Endothelial cell of umbilical vein (primary cell): ENCODE measurements at regions not wholly inside any gene's neighbourhood (a gene's known extent, or its start where the extent isn't known, plus 50 kb on each side); places are given as distances from the start of the nearest gene placed in this dataset.

ENCODE experiments used
- BruUV-seq: library from RNA; stranded (reverse); fragments of 400-500 nt; replicated peaks from 2 replicates; lab custom pipeline; 2021; lab: Mats Ljungman, UMichigan
- CTCF ChIA-PET: fragments of 300-600, 350-600 bp; sonication (Branson Sonifier 250); formaldehyde crosslinking; loops from one replicate; lab custom pipeline; 2021; ENCODE audit warnings: antibody characterized with exemption, inconsistent platforms; lab: Charles Lee
- POLR2A ChIA-PET: fragments of 300-600, 350-600 bp; sonication (Branson Sonifier 250); formaldehyde crosslinking; loops from one replicate; lab custom pipeline; 2021; ENCODE audit warnings: antibody characterized with exemption, inconsistent platforms; lab: Charles Lee
- DNase-seq: peaks from one replicate; pipeline ENCODE4 v3.0.0-alpha.2; 2011; ENCODE audit warnings: low read depth, low spot score
- FAIRE-seq: peaks from 2 replicates; lab custom pipeline; 2011; peaks lifted over from hg19 to GRCh38; lab: Jason Lieb, UNC
- H2AFZ ChIP-seq: 2 replicates; pipeline ENCODE4 v1.6.0; 2012; ENCODE audit warnings: low read depth, low read length, control low read depth, inconsistent platforms
- H3K27ac ChIP-seq: 2 replicates; pipeline ENCODE4 v1.5.1; 2011; ENCODE audit warnings: low read depth, mild to moderate bottlenecking, control low read depth, low read length, moderate library complexity; ENCODE audit not compliant: insufficient read depth
- H3K27me3 ChIP-seq, 2 experiments: 2 replicates each; pipeline versions ENCODE4 v1.6.0 to v1.6.1; 2011; ENCODE audit warnings: low read length in 2 of 2, mixed read lengths in 1 of 2; ENCODE audit not compliant: control insufficient read depth in 2 of 2, insufficient read depth in 2 of 2
- H3K36me3 ChIP-seq, 2 experiments: 2 replicates in 1 of 2; 3 replicates in 1 of 2; pipeline ENCODE4 v1.5.1; 2011; ENCODE audit warnings: low read length in 2 of 2, mild to moderate bottlenecking in 1 of 2, moderate library complexity in 1 of 2; ENCODE audit not compliant: control insufficient read depth in 2 of 2, insufficient read depth in 2 of 2; ENCODE audit errors: extremely low read depth in 1 of 2
- H3K4me1 ChIP-seq: 3 replicates; pipeline ENCODE4 v1.5.1; 2011; ENCODE audit warnings: mild to moderate bottlenecking, low read length; ENCODE audit not compliant: control insufficient read depth, insufficient read depth; ENCODE audit errors: extremely low read depth
- H3K4me2 ChIP-seq: 2 replicates; pipeline ENCODE4 v1.6.1; 2011; ENCODE audit warnings: low read length, control low read depth, mixed read lengths; ENCODE audit not compliant: insufficient read depth
- H3K4me3 ChIP-seq, 3 experiments: fragments of 200-600 bp in 1 of 3; sonication (generic), shearing (Covaris generic) in 1 of 3; replicated peaks in 1 of 3; 2 replicates each; pipeline ENCODE4 v1.5.1; 2011 to 2016; ENCODE audit warnings: control low read depth in 3 of 3, low read length in 3 of 3, mild to moderate bottlenecking in 2 of 3, inconsistent platforms in 1 of 3, low read depth in 1 of 3, moderate library complexity in 1 of 3; ENCODE audit not compliant: insufficient read depth in 1 of 3
- H3K79me2 ChIP-seq: 2 replicates; pipeline ENCODE4 v1.6.0; 2012; ENCODE audit warnings: low read length, inconsistent platforms; ENCODE audit not compliant: control insufficient read depth, insufficient read depth
- H3K9ac ChIP-seq: replicated peaks from 2 replicates; pipeline ENCODE3; 2011; ENCODE audit warnings: low read length, control low read depth; ENCODE audit not compliant: insufficient read depth; ENCODE audit errors: extremely low read depth
- H3K9me1 ChIP-seq: replicated peaks from 3 replicates; pipeline ENCODE4 v1.6.0; 2011; ENCODE audit warnings: mild to moderate bottlenecking, low read length; ENCODE audit not compliant: control insufficient read depth, insufficient read depth; ENCODE audit errors: extremely low read depth
- H3K9me3 ChIP-seq: replicated peaks from 2 replicates; pipeline ENCODE4 v1.5.1; 2012; ENCODE audit warnings: low read length, inconsistent platforms; ENCODE audit not compliant: control insufficient read depth, insufficient read depth
- H4K20me1 ChIP-seq: replicated peaks from 2 replicates; pipeline ENCODE3; 2011; ENCODE audit warnings: mild to moderate bottlenecking, low read length; ENCODE audit not compliant: control insufficient read depth, insufficient read depth; ENCODE audit errors: extremely low read depth
- CTCF ChIP-seq, 2 donors: IDR thresholded peaks; 1 replicate in 1 of 2; 2 replicates in 1 of 2; pipeline ENCODE4 v1.5.1; 2011; ENCODE audit warnings: low read length in 2 of 2, mild to moderate bottlenecking in 2 of 2, moderate library complexity in 2 of 2, control low read depth in 1 of 2, inconsistent platforms in 1 of 2, low read depth in 1 of 2; ENCODE audit not compliant: insufficient read depth in 1 of 2; ENCODE audit errors: extremely low read depth in 1 of 2
- EZH2 ChIP-seq: IDR thresholded peaks from 2 replicates; pipeline ENCODE4 v1.6.1; 2012; ENCODE audit warnings: borderline replicate concordance, low read depth, mild to moderate bottlenecking, moderate library complexity, low read length, inconsistent platforms; ENCODE audit not compliant: severe bottlenecking
- FOS ChIP-seq: IDR thresholded peaks from 2 replicates; pipeline ENCODE4 v1.6.1; 2011; ENCODE audit warnings: mild to moderate bottlenecking, low read length, moderate library complexity, borderline replicate concordance; ENCODE audit not compliant: insufficient read depth
- GATA2 ChIP-seq: IDR thresholded peaks from 2 replicates; pipeline ENCODE4 v1.7.0; 2011; ENCODE audit warnings: low read depth, mild to moderate bottlenecking, moderate library complexity, mixed read lengths, low read length; ENCODE audit not compliant: insufficient read length, insufficient read depth
- JUN ChIP-seq: IDR thresholded peaks from 2 replicates; pipeline ENCODE4 v1.6.1; 2011; ENCODE audit warnings: borderline replicate concordance, low read depth; ENCODE audit not compliant: insufficient read length, insufficient read depth
- MAX ChIP-seq: IDR thresholded peaks from 2 replicates; pipeline ENCODE4 v1.6.1; 2011; ENCODE audit not compliant: insufficient read depth, insufficient read length
- MYC ChIP-seq: IDR thresholded peaks from one replicate; pipeline ENCODE4 v1.6.1; 2011; ENCODE audit warnings: mild to moderate bottlenecking, low read depth, low read length
- POLR2A ChIP-seq: IDR thresholded peaks from 2 replicates; pipeline ENCODE4 v1.6.1; 2012; ENCODE audit warnings: low read depth, mild to moderate bottlenecking, control low read depth, low read length
- POLR2AphosphoS5 ChIP-seq: IDR thresholded peaks from 2 replicates; pipeline ENCODE4 v1.6.1; 2012; ENCODE audit warnings: low read depth, mild to moderate bottlenecking, control low read depth, low read length, moderate library complexity; ENCODE audit not compliant: insufficient read depth
- dilution Hi-C: fragments of 300-500 bp; cut with MboI; formaldehyde crosslinking; loops from one replicate; pipeline ENCODE4 v1.15.0; 2019; ENCODE audit warnings: low sequenced_read_pairs; ENCODE audit not compliant: extremely low pct_ligation_motif_present
- intact Hi-C: fragments of 100-400 bp; cut with micrococcal nuclease; formaldehyde crosslinking; loops from one replicate; pipeline ENCODE4 v1.10.0; 2022

GRCh38 chr10:85458324-85458723, 908.3 kb downstream of the GRID1 start:
- ChIA-PET CTCF (no interaction called here), POLR2A (no interaction called here)
- no peaks in the 10 kb centered on the region for H3K79me2 ChIP-seq
- no TSS peak for BruUV-seq
- H3K9ac ChIP-seq: no peak overlapping the region
- H3K9me3 ChIP-seq: peaks cover 7% of the 10 kb centered on the region
- intact Hi-C loops (no loop called here), dilution Hi-C loops (no loop called here)
- no peak overlapping the region for H3K27ac ChIP-seq
- H3K36me3 ChIP-seq: no peaks in the 10 kb centered on the region
- H3K4me2 ChIP-seq: no peak overlapping the region
- H4K20me1 ChIP-seq: no peaks in the 10 kb centered on the region
- no peak for FAIRE-seq
- TF ChIP-seq JUN (no peak), POLR2AphosphoS5 (no peak), MYC (no peak), GATA2 (no peak), EZH2 (no peak), POLR2A (no peak), MAX (no peak), CTCF (IDR thresholded peaks at IDR 0.05; ENCODE audit: extremely low read depth in 1 of 2, insufficient read depth in 1 of 2, low read depth in 1 of 2, low read length in 2 of 2) (no peak), FOS (no peak)
- H3K4me3 ChIP-seq: no peak overlapping the region
- no peak for DNase-seq
- no peaks in the 10 kb centered on the region for H3K9me1 ChIP-seq
- H3K4me1 ChIP-seq: no peaks in the 10 kb centered on the region
- no peak overlapping the region for H2AFZ ChIP-seq
- H3K27me3 ChIP-seq: no peaks in the 10 kb centered on the region
